H1 (cell line): ENCODE measurements at regions not wholly inside any gene's neighbourhood (a gene's known extent, or its start where the extent isn't known, plus 50 kb on each side); places are given as distances from the start of the nearest gene placed in this dataset.

Source experiments
- CTCF ChIA-PET: fragments of 300-600 bp; sonication (Branson Sonifier 250); formaldehyde crosslinking; loops from one replicate; lab custom pipeline; 2021; ENCODE audit not compliant: partially characterized antibody; lab: Charles Lee
- POLR2A ChIA-PET: fragments of 300-600 bp; sonication (Branson Sonifier 250); formaldehyde crosslinking; loops from one replicate; lab custom pipeline; 2021; ENCODE audit warnings: inconsistent platforms; ENCODE audit not compliant: partially characterized antibody; lab: Charles Lee
- DNase-seq, 2 experiments: peaks; one replicate each; pipeline versions ENCODE4 v3.0.0 to v3.0.0-alpha.2; 2010 to 2022; ENCODE audit warnings: low spot score in 2 of 2, low read depth in 1 of 2, mixed read lengths in 1 of 2
- FAIRE-seq: peaks from 2 replicates; lab custom pipeline; 2011; peaks lifted over from hg19 to GRCh38; lab: Jason Lieb, UNC
- H2AFZ ChIP-seq: 2 replicates; pipeline ENCODE4 v1.8.1; 2012; ENCODE audit warnings: low read length, inconsistent platforms
- H2AK5ac ChIP-seq: 2 replicates; pipeline ENCODE4 v1.6.1; 2013; ENCODE audit warnings: low read depth, low read length
- H2BK120ac ChIP-seq: replicated peaks from 2 replicates; pipeline ENCODE3; 2013; ENCODE audit warnings: low read depth, low read length, inconsistent platforms
- H2BK12ac ChIP-seq: 2 replicates; pipeline ENCODE4 v1.6.1; 2013; ENCODE audit warnings: low read depth, low read length
- H2BK15ac ChIP-seq: 2 replicates; pipeline ENCODE4 v1.6.1; 2013; ENCODE audit warnings: low read length
- H2BK20ac ChIP-seq: 2 replicates; pipeline ENCODE4 v1.6.1; 2013; ENCODE audit warnings: low read length
- H2BK5ac ChIP-seq: 2 replicates; pipeline ENCODE4 v1.6.1; 2013; ENCODE audit warnings: low read depth, low read length
- H3K14ac ChIP-seq: 2 replicates; pipeline ENCODE4 v1.6.1; 2013; ENCODE audit warnings: inconsistent platforms; ENCODE audit not compliant: insufficient read length
- H3K18ac ChIP-seq: 2 replicates; pipeline ENCODE4 v1.6.1; 2013; ENCODE audit warnings: low read length; ENCODE audit errors: extremely low read depth
- H3K23ac ChIP-seq: 2 replicates; pipeline ENCODE4 v1.6.1; 2013; ENCODE audit warnings: inconsistent platforms; ENCODE audit not compliant: insufficient read length
- H3K23me2 ChIP-seq: 2 replicates; pipeline ENCODE4 v1.6.1; 2013; ENCODE audit warnings: low read depth, low read length
- H3K27ac ChIP-seq: 2 replicates; pipeline ENCODE4 v1.6.1; 2011; ENCODE audit warnings: low read depth, low read length, inconsistent platforms
- H3K27me3 ChIP-seq, 4 experiments: replicated peaks in 1 of 4; 1 replicate in 1 of 4; 2 replicates in 3 of 4; pipeline versions ENCODE4 v1.6.1 to v1.8.1; 2011 to 2013; ENCODE audit warnings: low read length in 3 of 4, mild to moderate bottlenecking in 3 of 4, inconsistent platforms in 2 of 4, mixed read lengths in 2 of 4, moderate library complexity in 1 of 4; ENCODE audit not compliant: control insufficient read depth in 3 of 4, insufficient read depth in 3 of 4; ENCODE audit errors: extremely low read depth in 1 of 4
- H3K36me3 ChIP-seq, 4 experiments: 2 replicates each; pipeline versions ENCODE4 v1.6.1 to v1.8.1; 2011 to 2013; ENCODE audit warnings: mild to moderate bottlenecking in 4 of 4, low read length in 3 of 4, moderate library complexity in 2 of 4, control low read depth in 1 of 4, inconsistent platforms in 1 of 4; ENCODE audit not compliant: insufficient read depth in 4 of 4, control insufficient read depth in 2 of 4
- H3K4ac ChIP-seq: replicated peaks from 2 replicates; pipeline ENCODE3; 2013; ENCODE audit warnings: low read length, low read depth, mixed read lengths, inconsistent platforms; ENCODE audit not compliant: insufficient read length
- H3K4me1 ChIP-seq, 4 experiments: replicated peaks in 1 of 4; 1 replicate in 1 of 4; 2 replicates in 3 of 4; pipeline versions ENCODE4 v1.6.1 to v1.8.1; 2011 to 2013; ENCODE audit warnings: low read length in 3 of 4, inconsistent platforms in 2 of 4, mixed read lengths in 1 of 4; ENCODE audit not compliant: insufficient read depth in 4 of 4, control insufficient read depth in 3 of 4
- H3K4me2 ChIP-seq, 2 experiments: 2 replicates each; pipeline versions ENCODE4 v1.6.1 to v1.8.1; 2011 to 2013; ENCODE audit warnings: low read depth in 2 of 2, low read length in 2 of 2, control low read depth in 1 of 2, inconsistent platforms in 1 of 2, mild to moderate bottlenecking in 1 of 2; ENCODE audit not compliant: insufficient read depth in 1 of 2
- H3K4me3 ChIP-seq, 4 experiments: fragments of 200-600, 300-600 bp in 1 of 4; sonication (generic), shearing (Covaris generic), sonication (Bioruptor Twin) in 1 of 4; 2 replicates each; pipeline versions ENCODE4 v1.5.1 to v1.8.1; 2011 to 2016; ENCODE audit warnings: low read length in 4 of 4, low read depth in 3 of 4, control low read depth in 2 of 4, inconsistent platforms in 2 of 4, mild to moderate bottlenecking in 2 of 4, mixed read lengths in 1 of 4, moderate library complexity in 1 of 4; ENCODE audit not compliant: insufficient read depth in 2 of 4; ENCODE audit errors: extremely low read depth in 1 of 4
- H3K56ac ChIP-seq: replicated peaks from 2 replicates; pipeline ENCODE3; 2013; ENCODE audit warnings: low read depth, mild to moderate bottlenecking, mixed read lengths, low read length, inconsistent platforms; ENCODE audit not compliant: insufficient read length
- H3K79me1 ChIP-seq: 2 replicates; pipeline ENCODE4 v1.6.1; 2013; ENCODE audit warnings: low read depth, low read length, control low read depth
- H3K79me2 ChIP-seq, 2 experiments: 2 replicates each; pipeline versions ENCODE4 v1.6.1 to v1.8.1; 2012 to 2013; ENCODE audit warnings: low read length in 2 of 2, mild to moderate bottlenecking in 2 of 2, inconsistent platforms in 1 of 2; ENCODE audit not compliant: insufficient read depth in 2 of 2, control insufficient read depth in 1 of 2
- H3K9ac ChIP-seq, 4 experiments: replicated peaks in 1 of 4; 1 replicate in 1 of 4; 2 replicates in 3 of 4; pipeline versions ENCODE4 v1.6.1 to v1.8.1; 2011 to 2013; ENCODE audit warnings: low read depth in 3 of 4, low read length in 3 of 4, control low read depth in 2 of 4, mild to moderate bottlenecking in 2 of 4, moderate library complexity in 2 of 4, inconsistent platforms in 1 of 4; ENCODE audit errors: extremely low read depth in 1 of 4
- H3K9me3 ChIP-seq, 2 experiments: 2 replicates each; pipeline versions ENCODE4 v1.6.1 to v1.8.1; 2012 to 2013; ENCODE audit warnings: mild to moderate bottlenecking in 2 of 2, moderate library complexity in 2 of 2, control low read depth in 1 of 2, inconsistent platforms in 1 of 2, low read depth in 1 of 2, low read length in 1 of 2, mixed read lengths in 1 of 2; ENCODE audit not compliant: insufficient read depth in 2 of 2
- H4K20me1 ChIP-seq, 2 experiments: replicated peaks in 1 of 2; 2 replicates each; pipeline versions ENCODE3 to v1.8.1; 2011 to 2013; ENCODE audit warnings: inconsistent platforms in 2 of 2, low read length in 2 of 2, mild to moderate bottlenecking in 1 of 2; ENCODE audit not compliant: insufficient read depth in 2 of 2, control insufficient read depth in 1 of 2
- H4K5ac ChIP-seq: 2 replicates; pipeline ENCODE4 v1.6.1; 2013; ENCODE audit warnings: low read length, low read depth, mixed read lengths, inconsistent platforms; ENCODE audit not compliant: insufficient read length
- H4K8ac ChIP-seq: 2 replicates; pipeline ENCODE4 v1.8.0; 2013; ENCODE audit warnings: mild to moderate bottlenecking, moderate library complexity, low read length, inconsistent platforms; ENCODE audit not compliant: insufficient read depth; ENCODE audit errors: extremely low read depth
- H4K91ac ChIP-seq: replicated peaks from 2 replicates; pipeline ENCODE3; 2013; ENCODE audit warnings: low read length, mixed read lengths, inconsistent platforms; ENCODE audit not compliant: insufficient read length
- KDM1A ChIP-seq: fragments of 200-600, 300-600 bp; sonication (generic); IDR thresholded peaks from 2 replicates; pipeline ENCODE4 v1.7.1; 2016; ENCODE audit warnings: mild to moderate bottlenecking, low read length, borderline replicate concordance
- MAX ChIP-seq: IDR thresholded peaks from 2 replicates; pipeline ENCODE4 v1.6.1; 2012; ENCODE audit warnings: inconsistent platforms
- RAD21 ChIP-seq, 2 experiments: IDR thresholded peaks in 1 of 2; conservative IDR thresholded peaks in 1 of 2; 2 replicates each; pipeline ENCODE4 v1.6.1; 2011; ENCODE audit warnings: low read depth in 2 of 2, low read length in 2 of 2, improper control_type of control experiment in 1 of 2, inconsistent platforms in 1 of 2, mild to moderate bottlenecking in 1 of 2, moderate library complexity in 1 of 2
- RXRA ChIP-seq: IDR thresholded peaks from 2 replicates; pipeline ENCODE4 v1.6.1; 2011; ENCODE audit warnings: low read depth, mild to moderate bottlenecking, low read length, moderate library complexity; ENCODE audit not compliant: insufficient read depth
- TAF1 ChIP-seq: IDR thresholded peaks from 2 replicates; pipeline ENCODE4 v1.6.1; 2011; ENCODE audit warnings: mild to moderate bottlenecking, low read depth, low read length
- TBP ChIP-seq: IDR thresholded peaks from 2 replicates; pipeline ENCODE4 v1.6.1; 2011; ENCODE audit warnings: low read depth, low read length, improper control_type of control experiment
- WGBS, 2 experiments: shearing (Covaris generic) in 1 of 2; methylation state at CpG; one replicate each; pipeline versions ENCODE4 v1.1.6 to v1.1.7; 2013 to 2015; ENCODE audit warnings: low lambda C conversion rate in 2 of 2, mixed read lengths in 2 of 2, inconsistent platforms in 1 of 2, low coverage in 1 of 2, missing lambda C conversion rate in 1 of 2; ENCODE audit not compliant: insufficient replicate concordance in 2 of 2, insufficient coverage in 1 of 2, insufficient read length in 1 of 2; ENCODE audit errors: extremely low coverage in 1 of 2, missing lambda C conversion rate in 1 of 2; 5-methylcytosine and 5-hydroxymethylcytosine counted together

GRCh38 chr13:33392794-33393405, 107.3 kb upstream of the STARD13 start:
- H2BK120ac ChIP-seq = no peak overlapping the region
- no peaks in the 10 kb centered on the region for H3K79me1 ChIP-seq
- no peak for FAIRE-seq
- 87% methylated on average over 4 of the region's 4 CpGs; no CpG with 5 or more reads in 1 of the 2 experiments for WGBS, 2 experiments
- H4K8ac ChIP-seq = no peak overlapping the region
- H2AK5ac ChIP-seq = no peak overlapping the region
- H3K4me1 ChIP-seq = no peaks in the 10 kb centered on the region
- no peak overlapping the region for H3K14ac ChIP-seq
- H2BK5ac ChIP-seq = no peak overlapping the region
- no peak overlapping the region for H2BK12ac ChIP-seq
- TF ChIP-seq RAD21 (IDR thresholded peaks at IDR 0.05 in 1 of 2, conservative IDR thresholded peaks at IDR 0.05 in 1 of 2; ENCODE audit: low read depth in 2 of 2, low read length in 2 of 2) = no peak
- no peak for TF ChIP-seq TAF1
- TF ChIP-seq RXRA = no peak
- no peak for TF ChIP-seq MAX
- TF ChIP-seq TBP = no peak
- TF ChIP-seq KDM1A = no peak
- DNase-seq = no peak
- H4K5ac ChIP-seq = no peak overlapping the region
- no peak overlapping the region for H2AFZ ChIP-seq
- H4K20me1 ChIP-seq = no peaks in the 10 kb centered on the region
- no peak overlapping the region for H3K4ac ChIP-seq
- no peak overlapping the region for H3K27ac ChIP-seq
- H2BK15ac ChIP-seq = no peak overlapping the region
- no peak overlapping the region for H3K9ac ChIP-seq
- no peaks in the 10 kb centered on the region for H3K36me3 ChIP-seq
- H3K23ac ChIP-seq = no peak overlapping the region
- ChIA-PET CTCF (interaction anchor here (1.5 kb wide), 1 partner anchor 9 kb away, joined by 4 read pairs; no protein-coding TSS in a partner anchor), POLR2A (no interaction called here)
- no peaks in the 10 kb centered on the region for H3K79me2 ChIP-seq
- no peak overlapping the region for H4K91ac ChIP-seq
- no peaks in the 10 kb centered on the region for H3K27me3 ChIP-seq
- no peak overlapping the region for H3K18ac ChIP-seq
- H3K4me3 ChIP-seq = no peak overlapping the region
- no peaks in the 10 kb centered on the region for H3K23me2 ChIP-seq
- H3K4me2 ChIP-seq = no peak overlapping the region
- H2BK20ac ChIP-seq = no peak overlapping the region
- no peaks in the 10 kb centered on the region for H3K9me3 ChIP-seq
- no peak overlapping the region for H3K56ac ChIP-seq
